Stimulated activated CD8-positive, alpha-beta memory T cell treated with anti-CD3 and anti-CD28 coated beads, Interleukin-12 subunit alpha, Interleukin-12 subunit beta, amount 100 ng/mL, for 24 hours (primary cell): ENCODE measurements at regions not wholly inside any gene's neighbourhood (a gene's known extent, or its start where the extent isn't known, plus 50 kb on each side); places are given as distances from the start of the nearest gene placed in this dataset.

Experiments used
- DNase-seq: peaks from one replicate; pipeline ENCODE4 v3.0.0-alpha.2; 2020; ENCODE audit errors: extremely low read depth

DNA sequence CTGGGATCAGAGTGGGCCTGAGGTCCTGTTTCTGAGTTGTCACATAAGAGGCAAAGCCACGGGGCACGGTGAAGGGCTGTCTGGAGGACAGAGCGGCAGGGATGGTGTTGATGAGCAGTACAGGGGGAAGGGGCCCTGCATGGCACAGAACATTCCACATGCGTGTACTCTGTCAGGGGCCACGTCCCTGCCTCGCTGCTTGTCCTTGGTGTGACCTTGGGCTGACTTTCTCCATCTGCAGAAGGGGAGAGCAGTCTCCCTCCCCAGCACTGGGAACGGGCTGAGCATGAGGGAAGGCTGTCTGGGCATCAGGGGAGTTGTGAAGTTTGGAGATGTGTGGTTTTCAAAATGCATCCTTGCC, 71.5 kb upstream of the GSE1 start:
- DNase-seq, result no peak

DNA sequence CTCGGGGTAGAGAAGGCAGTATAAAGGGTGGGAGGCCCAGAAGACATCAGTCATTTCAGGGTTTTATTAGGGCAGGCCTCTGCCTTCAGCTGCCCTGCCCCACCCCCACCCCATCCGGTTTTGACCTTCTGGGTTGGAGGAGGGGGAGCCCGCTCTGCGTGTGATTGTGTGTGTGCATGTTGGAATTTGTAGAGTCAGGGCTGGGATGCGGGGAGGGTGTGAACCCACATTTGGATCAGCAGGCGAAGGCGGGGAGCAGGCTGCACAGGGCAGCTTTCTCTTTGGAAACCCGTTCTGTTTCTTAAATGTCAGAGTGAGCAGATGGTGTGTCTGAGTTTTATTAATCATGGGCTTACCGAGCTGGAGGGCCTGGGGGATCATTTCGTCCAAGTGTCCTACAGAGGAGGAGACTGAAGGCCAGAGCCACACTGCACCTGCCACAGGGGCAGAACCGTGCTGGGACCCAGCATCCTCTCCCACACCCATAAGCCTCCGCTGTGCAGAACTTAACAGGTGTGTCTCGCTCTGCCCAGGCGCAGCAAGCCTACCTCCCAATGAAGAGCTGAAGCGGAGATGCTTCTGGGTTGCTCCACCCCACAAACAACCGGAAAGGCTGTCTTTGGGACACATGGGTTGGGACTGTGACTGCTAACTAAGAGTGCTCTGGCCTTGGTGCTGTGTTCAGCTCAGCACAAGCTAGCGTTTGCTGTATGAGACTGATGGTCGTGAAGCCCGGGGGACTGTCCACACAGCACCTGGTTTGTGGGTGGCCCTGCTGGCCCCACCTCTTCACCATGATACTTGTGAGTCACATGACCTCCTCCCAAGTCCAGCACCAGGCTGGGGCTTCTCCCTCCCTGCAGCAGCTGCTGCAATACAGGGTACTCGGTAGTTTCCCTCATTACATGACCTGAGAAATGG, 70.9 kb upstream of the GSE1 start:
- no peak for DNase-seq

DNA sequence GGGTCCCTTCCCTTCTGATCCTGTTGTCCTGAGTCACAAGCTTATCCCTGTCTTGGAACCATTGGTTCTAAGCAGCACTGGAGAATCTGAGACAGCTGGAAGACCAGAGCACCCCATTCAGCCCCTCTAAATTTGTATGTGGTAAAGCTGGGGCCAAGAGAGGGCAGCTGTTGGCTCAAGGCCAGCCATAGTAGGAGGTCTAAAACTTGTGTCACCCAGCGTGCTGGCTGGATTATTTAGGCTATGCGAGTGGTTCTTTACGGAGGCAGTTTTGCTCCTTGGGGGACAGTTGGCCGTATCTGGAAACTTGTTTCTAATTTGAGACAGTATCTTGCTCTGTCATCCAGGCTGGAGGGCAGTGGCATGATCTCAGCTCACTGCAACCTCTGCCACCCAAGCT, 69.6 kb upstream of the GSE1 start:
- DNase-seq, result no peak

GRCh38 chr16:85544016-85544415, 69.1 kb upstream of the GSE1 start:
- no peak for DNase-seq

GRCh38 chr16:85544668-85545067, 68.5 kb upstream of the GSE1 start:
- no peak for DNase-seq

- no peak for DNase-seq
These were observed 67.8 kb upstream of the GSE1 start for GRCh38 chr16:85545227-85545818.

GRCh38 chr16:85546585-85547447, 66.3 kb upstream of the GSE1 start:
- DNase-seq, result no peak

- DNase-seq, result no peak
These were observed 64.7 kb upstream of the GSE1 start for GRCh38 chr16:85548375-85548774.

GRCh38 chr16:85549766-85550421, 63.2 kb upstream of the GSE1 start:
- DNase-seq, result no peak

DNA sequence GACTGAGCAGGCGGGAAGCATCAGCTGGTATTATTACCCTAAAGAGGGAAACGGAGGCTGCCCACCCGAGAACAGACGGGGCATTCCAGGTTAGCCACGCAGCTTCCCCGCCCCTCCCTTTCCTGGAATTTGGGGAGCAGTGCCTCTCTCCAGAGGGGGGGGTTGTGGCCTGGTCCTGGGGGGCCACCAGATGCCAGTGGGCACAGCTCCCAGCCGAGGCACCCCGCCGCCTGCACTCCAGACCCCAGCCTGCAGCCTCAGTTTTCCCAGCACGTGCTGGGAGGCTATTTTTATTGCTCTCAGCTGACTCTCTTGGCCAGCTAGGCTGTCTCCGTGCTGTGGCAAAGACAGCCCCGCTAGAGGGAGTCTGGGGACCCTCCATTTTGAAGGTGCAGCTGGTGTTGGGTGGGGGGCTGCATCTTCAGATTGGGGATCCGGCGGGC, 62.7 kb upstream of the GSE1 start:
- DNase-seq, result no peak

- no peak for DNase-seq
These were observed 61.9 kb upstream of the GSE1 start for GRCh38 chr16:85550953-85551924.

GRCh38 chr16:85552980-85553435, 60.1 kb upstream of the GSE1 start:
- no peak for DNase-seq

DNA sequence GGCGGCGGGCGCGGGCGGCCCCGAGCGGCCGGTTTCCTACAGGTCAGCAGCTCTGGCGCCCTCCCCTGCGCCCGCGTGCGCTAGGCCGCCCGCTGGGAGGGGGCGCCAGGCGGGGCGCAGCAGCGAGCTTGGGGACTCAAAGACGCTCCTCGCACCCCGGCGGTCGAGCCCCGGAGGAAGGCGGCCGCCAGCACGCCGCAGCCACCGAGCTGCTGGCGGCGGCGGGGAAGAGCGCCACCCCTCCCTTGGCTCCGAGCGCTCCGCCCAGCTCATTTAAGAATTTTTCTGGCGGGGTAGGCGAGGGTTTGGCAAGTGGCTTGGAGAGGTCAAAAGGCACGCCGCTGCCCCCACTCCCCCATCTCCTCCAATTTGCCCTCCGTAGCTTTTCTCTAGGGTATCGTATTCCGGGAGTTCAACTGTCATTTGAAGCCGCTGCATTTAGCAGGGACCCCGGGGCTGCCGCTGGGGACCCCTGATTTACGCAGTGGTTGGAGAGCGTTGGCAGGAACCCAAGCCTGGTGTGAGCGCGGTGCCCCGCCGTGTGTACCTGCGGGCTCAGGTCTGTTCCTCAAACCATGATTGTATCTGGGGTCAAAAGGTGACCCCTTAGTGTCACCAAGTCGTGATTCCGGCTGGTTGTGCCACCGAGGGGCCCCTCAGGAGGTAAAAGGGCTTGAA, 59.5 kb upstream of the GSE1 start:
- no peak for DNase-seq

- DNase-seq, result peak; percentile 58
These were observed 58.8 kb upstream of the GSE1 start for GRCh38 chr16:85554114-85554888.

- DNase-seq, result no peak
These were observed 58.0 kb upstream of the GSE1 start for GRCh38 chr16:85554889-85555718.

DNA sequence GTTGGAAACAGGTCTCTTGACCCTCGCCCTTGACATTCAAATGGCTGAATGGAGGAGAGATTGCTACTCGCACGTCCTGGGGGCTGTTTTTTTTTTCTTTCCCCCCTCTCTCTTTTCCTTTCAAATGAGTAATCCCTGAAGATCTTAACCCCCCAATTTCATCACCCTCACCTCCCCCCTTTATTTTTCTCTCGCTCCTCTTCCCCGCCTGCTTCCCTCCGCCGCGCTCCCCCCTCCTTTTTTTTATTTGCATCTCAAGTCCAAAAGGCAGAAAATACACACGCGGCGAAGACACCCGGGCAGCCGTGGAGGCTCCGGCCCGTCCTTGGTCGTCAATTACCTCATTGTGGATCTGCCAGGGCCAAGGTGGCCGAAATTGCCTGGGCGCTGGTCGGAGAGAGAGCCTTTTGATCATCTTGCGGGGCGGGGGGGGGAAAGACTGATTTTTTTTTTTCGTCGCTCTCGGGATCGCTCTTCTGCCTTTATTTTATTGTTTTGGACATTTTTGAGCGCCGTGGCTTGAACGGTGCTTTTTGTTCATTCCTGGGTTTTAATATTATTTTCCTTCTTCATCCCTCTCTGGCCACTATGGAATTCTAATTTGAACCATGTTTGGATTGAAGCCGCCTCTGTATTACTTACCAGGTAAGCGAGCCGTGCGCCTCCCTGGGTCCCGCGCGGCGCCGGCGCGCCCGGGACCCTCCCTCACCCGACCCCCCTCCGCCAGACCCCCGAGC, 57.2 kb upstream of the GSE1 start:
- no peak for DNase-seq

GRCh38 chr16:85556456-85557082, 56.6 kb upstream of the GSE1 start:
- no peak for DNase-seq
